ENCODE measurements at regions not wholly inside any gene's neighbourhood (a gene's known extent, or its start where the extent isn't known, plus 50 kb on each side); places are given as distances from the start of the nearest gene placed in this dataset.

- in situ Hi-C loops (cut with MboI): no loop called here
- DNase-seq (ENCODE audit: extremely low read depth in 1 of 4, low spot score in 3 of 4): no peak
- POLR2A ChIA-PET: no interaction called here
- no peak for TF ChIP-seq RERE (CRISPR knock-in tag; IDR thresholded peaks at IDR 0.05; ENCODE audit: borderline replicate concordance)
- TF ChIP-seq KAT8 (IDR thresholded peaks at IDR 0.05; ENCODE audit: low read depth): no peak
- no peak for TF ChIP-seq TAF9B (IDR thresholded peaks at IDR 0.05; ENCODE audit: partially characterized antibody)
- TF ChIP-seq ZNF316 (IDR thresholded peaks at IDR 0.05): no peak
- no peak for TF ChIP-seq ZNF785 (CRISPR knock-in tag; IDR thresholded peaks at IDR 0.05)
- no peak for TF ChIP-seq TEAD1 (CRISPR knock-in tag; IDR thresholded peaks at IDR 0.05)
- TF ChIP-seq HNRNPL (IDR thresholded peaks at IDR 0.05; ENCODE audit: low read depth, low read length): no peak
- no peak for TF ChIP-seq SAFB (IDR thresholded peaks at IDR 0.05; ENCODE audit: borderline replicate concordance, low read depth, low read length)
- TF ChIP-seq ZNF24 (IDR thresholded peaks at IDR 0.05): no peak
- TF ChIP-seq TFE3 (CRISPR knock-in tag; IDR thresholded peaks at IDR 0.05): no peak
- TF ChIP-seq ZZZ3 (IDR thresholded peaks at IDR 0.05): no peak
- TF ChIP-seq GTF2E2 (tag; IDR thresholded peaks at IDR 0.05): no peak
- no peak for TF ChIP-seq POLR2G (IDR thresholded peaks at IDR 0.05; ENCODE audit: low read depth, low read length)
- no peak for TF ChIP-seq HBP1 (CRISPR knock-in tag; IDR thresholded peaks at IDR 0.05)
Observed at GRCh38 chr5:144659634-144660227, 489.1 kb downstream of the KCTD16 start.

More at GRCh38 chr5:144659634-144660227, 489.1 kb downstream of the KCTD16 start:
- no peaks in the 10 kb centered on the region; the same call in 1 of the 2 replicates for H3K9me3 ChIP-seq (replicated peaks; ENCODE audit: control insufficient read depth, insufficient read depth, low read depth, low read length)
- BruUV-seq (replicated peaks): no TSS peak
- no peaks in the 10 kb centered on the region for H3K27me3 ChIP-seq (ENCODE audit: control insufficient read depth in 2 of 2, insufficient read depth in 2 of 2, low read length in 2 of 2)
- CTCF ChIA-PET (ENCODE audit: low intra/inter-chr PET ratio): no interaction called here
- no peaks in the 10 kb centered on the region for H3K79me2 ChIP-seq (ENCODE audit: control insufficient read depth, insufficient read depth, low read length)
- no peak for FAIRE-seq
- H3K36me3 ChIP-seq (ENCODE audit: control insufficient read depth, insufficient read depth, low read length): no peaks in the 10 kb centered on the region
- no peak overlapping the region for H3K4me3 ChIP-seq
- intact Hi-C loops (cut with micrococcal nuclease): no loop called here
- H3K9ac ChIP-seq (ENCODE audit: insufficient read depth in 1 of 2, low read depth in 2 of 2, low read length in 2 of 2): no peak overlapping the region
- no peak overlapping the region for H3K27ac ChIP-seq (ENCODE audit: extremely low read depth, low read depth, low read length)
- H3K4me2 ChIP-seq (ENCODE audit: insufficient read depth, low read length): no peak overlapping the region
- ATAC-seq: no peak
- no peak overlapping the region for H2AFZ ChIP-seq (ENCODE audit: low read depth, low read length)
- 0% methylated on average over 2 of the region's 2 CpGs for WGBS (ENCODE audit: insufficient coverage, low coverage, missing lambda C conversion rate)
- H3K4me1 ChIP-seq (replicated peaks in 1 of 2; ENCODE audit: control insufficient read depth in 2 of 2, insufficient read depth in 2 of 2, low read length in 2 of 2): no peaks in the 10 kb centered on the region
- no peaks in the 10 kb centered on the region for H4K20me1 ChIP-seq (replicated peaks; ENCODE audit: control insufficient read depth, insufficient read depth, low read length)
- no peaks in the 10 kb centered on the region for H3K9me1 ChIP-seq (ENCODE audit: control insufficient read depth, insufficient read depth, low read length)

All from K562 (cell line).